ENCODE measurements at regions not wholly inside any gene's neighbourhood (a gene's known extent, or its start where the extent isn't known, plus 50 kb on each side); places are given as distances from the start of the nearest gene placed in this dataset.
"Not testable (repeated sequence)": the region's sequence is repeated elsewhere in the genome, so short reads cannot be mapped to it uniquely, and the experiment has no call there.

GRCh38 chr15:94847325-94847724 is 616.0 kb downstream of the MCTP2 start:
- DNase-seq, result no peak

- no peak for DNase-seq
These were observed 616.7 kb downstream of the MCTP2 start for GRCh38 chr15:94848054-94848453.

GRCh38 chr15:94855018-94855408 is 623.7 kb downstream of the MCTP2 start:
- DNase-seq, result no peak

GRCh38 chr15:94855409-94856266 is 624.3 kb downstream of the MCTP2 start:
- DNase-seq, result no peak

GRCh38 chr15:94856267-94856854 is 625.0 kb downstream of the MCTP2 start:
- DNase-seq, result no peak

- no peak for DNase-seq
These were observed 626.1 kb downstream of the MCTP2 start for GRCh38 chr15:94857466-94857865.

GRCh38 chr15:94858011-94858410 is 626.6 kb downstream of the MCTP2 start:
- DNase-seq, result no peak

- no peak for DNase-seq
These were observed 627.1 kb downstream of the MCTP2 start for GRCh38 chr15:94858449-94858848.

GRCh38 chr15:94858920-94859319 is 627.6 kb downstream of the MCTP2 start:
- no peak for DNase-seq

GRCh38 chr15:94864600-94864999 is 633.2 kb downstream of the MCTP2 start:
- no peak for DNase-seq

GRCh38 chr15:94868265-94868664 is 636.9 kb downstream of the MCTP2 start:
- not testable (repeated sequence) for DNase-seq

GRCh38 chr15:94875550-94875949 is 644.2 kb downstream of the MCTP2 start:
- no peak for DNase-seq

- no peak for DNase-seq
These were observed 646.5 kb downstream of the MCTP2 start for GRCh38 chr15:94877833-94878232.

GRCh38 chr15:94882071-94882712 is 650.8 kb downstream of the MCTP2 start:
- no peak for DNase-seq

GRCh38 chr15:94887391-94887790 is 656.0 kb downstream of the MCTP2 start:
- no peak for DNase-seq

GRCh38 chr15:94889153-94889552 is 657.8 kb downstream of the MCTP2 start:
- no peak for DNase-seq

GRCh38 chr15:94893091-94893490 is 661.7 kb downstream of the MCTP2 start:
- DNase-seq, result no peak

GRCh38 chr15:94894056-94894455 is 662.7 kb downstream of the MCTP2 start:
- DNase-seq, result no peak

GRCh38 chr15:94909510-94909909 is 678.1 kb downstream of the MCTP2 start:
- no peak for DNase-seq

GRCh38 chr15:94910166-94910565 is 678.8 kb downstream of the MCTP2 start:
- no peak for DNase-seq

- DNase-seq, result no peak
These were observed 681.4 kb downstream of the MCTP2 start for GRCh38 chr15:94912760-94913159.

GRCh38 chr15:94917068-94917467 is 685.7 kb downstream of the MCTP2 start:
- no peak for DNase-seq

GRCh38 chr15:94921936-94922335 is 690.6 kb downstream of the MCTP2 start:
- no peak for DNase-seq

- DNase-seq, result no peak
These were observed 692.7 kb downstream of the MCTP2 start for GRCh38 chr15:94924057-94924456.
